ENCODE measurements at regions not wholly inside any gene's neighbourhood (a gene's known extent, or its start where the extent isn't known, plus 50 kb on each side); places are given as distances from the start of the nearest gene placed in this dataset.

- Histone ChIP-seq H3K79me2 (replicated peaks; ENCODE audit: insufficient read depth, low read length) (no peaks in the 10 kb centered on the region), H3K36me3 (ENCODE audit: insufficient read depth, low read length) (no peaks in the 10 kb centered on the region), H4K20me1 (ENCODE audit: insufficient read depth) (no peaks in the 10 kb centered on the region), H3K4me3 (ENCODE audit: low read length) (no peak overlapping the region), H3K27me3 (ENCODE audit: insufficient read depth, low read depth, low read length) (no peaks in the 10 kb centered on the region), H3K9me3 (ENCODE audit: low read length) (no peaks in the 10 kb centered on the region), H3K9ac (ENCODE audit: low read length) (no peak overlapping the region), H3K4me2 (ENCODE audit: low read length) (no peak overlapping the region), H3F3A (ENCODE audit: insufficient read depth, low read length, poor library complexity, severe bottlenecking) (no peaks in the 10 kb centered on the region), H2AFZ (ENCODE audit: low read depth, low read length) (no peak overlapping the region), H3K9me2 (ENCODE audit: insufficient read depth, low read length) (no peaks in the 10 kb centered on the region), H3K27ac (ENCODE audit: low read length) (no peak overlapping the region)
- TF ChIP-seq EZH2 (IDR thresholded peaks at IDR 0.05; ENCODE audit: borderline replicate concordance, insufficient read depth, low read length, poor library complexity, severe bottlenecking) = no peak
- no peak for TF ChIP-seq TAF1 (IDR thresholded peaks at IDR 0.05; ENCODE audit: low read depth)
- no peak for TF ChIP-seq SMC3 (conservative IDR thresholded peaks at IDR 0.05; ENCODE audit: poor library complexity)
- no peak for TF ChIP-seq EP300 (conservative IDR thresholded peaks at IDR 0.05; ENCODE audit: poor library complexity, severe bottlenecking)
- TF ChIP-seq MXI1 (conservative IDR thresholded peaks at IDR 0.05; ENCODE audit: poor library complexity, severe bottlenecking) = no peak
- no peak for TF ChIP-seq POLR2AphosphoS5 (IDR thresholded peaks at IDR 0.05)
- TF ChIP-seq, protein P1, sequence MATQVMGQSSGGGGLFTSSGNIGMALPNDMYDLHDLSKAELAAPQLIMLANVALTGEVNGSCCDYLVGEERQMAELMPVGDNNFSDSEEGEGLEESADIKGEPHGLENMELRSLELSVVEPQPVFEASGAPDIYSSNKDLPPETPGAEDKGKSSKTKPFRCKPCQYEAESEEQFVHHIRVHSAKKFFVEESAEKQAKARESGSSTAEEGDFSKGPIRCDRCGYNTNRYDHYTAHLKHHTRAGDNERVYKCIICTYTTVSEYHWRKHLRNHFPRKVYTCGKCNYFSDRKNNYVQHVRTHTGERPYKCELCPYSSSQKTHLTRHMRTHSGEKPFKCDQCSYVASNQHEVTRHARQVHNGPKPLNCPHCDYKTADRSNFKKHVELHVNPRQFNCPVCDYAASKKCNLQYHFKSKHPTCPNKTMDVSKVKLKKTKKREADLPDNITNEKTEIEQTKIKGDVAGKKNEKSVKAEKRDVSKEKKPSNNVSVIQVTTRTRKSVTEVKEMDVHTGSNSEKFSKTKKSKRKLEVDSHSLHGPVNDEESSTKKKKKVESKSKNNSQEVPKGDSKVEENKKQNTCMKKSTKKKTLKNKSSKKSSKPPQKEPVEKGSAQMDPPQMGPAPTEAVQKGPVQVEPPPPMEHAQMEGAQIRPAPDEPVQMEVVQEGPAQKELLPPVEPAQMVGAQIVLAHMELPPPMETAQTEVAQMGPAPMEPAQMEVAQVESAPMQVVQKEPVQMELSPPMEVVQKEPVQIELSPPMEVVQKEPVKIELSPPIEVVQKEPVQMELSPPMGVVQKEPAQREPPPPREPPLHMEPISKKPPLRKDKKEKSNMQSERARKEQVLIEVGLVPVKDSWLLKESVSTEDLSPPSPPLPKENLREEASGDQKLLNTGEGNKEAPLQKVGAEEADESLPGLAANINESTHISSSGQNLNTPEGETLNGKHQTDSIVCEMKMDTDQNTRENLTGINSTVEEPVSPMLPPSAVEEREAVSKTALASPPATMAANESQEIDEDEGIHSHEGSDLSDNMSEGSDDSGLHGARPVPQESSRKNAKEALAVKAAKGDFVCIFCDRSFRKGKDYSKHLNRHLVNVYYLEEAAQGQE (IDR thresholded peaks at IDR 0.05; ENCODE audit: borderline replicate concordance) = no peak
- TF ChIP-seq, protein P2, sequence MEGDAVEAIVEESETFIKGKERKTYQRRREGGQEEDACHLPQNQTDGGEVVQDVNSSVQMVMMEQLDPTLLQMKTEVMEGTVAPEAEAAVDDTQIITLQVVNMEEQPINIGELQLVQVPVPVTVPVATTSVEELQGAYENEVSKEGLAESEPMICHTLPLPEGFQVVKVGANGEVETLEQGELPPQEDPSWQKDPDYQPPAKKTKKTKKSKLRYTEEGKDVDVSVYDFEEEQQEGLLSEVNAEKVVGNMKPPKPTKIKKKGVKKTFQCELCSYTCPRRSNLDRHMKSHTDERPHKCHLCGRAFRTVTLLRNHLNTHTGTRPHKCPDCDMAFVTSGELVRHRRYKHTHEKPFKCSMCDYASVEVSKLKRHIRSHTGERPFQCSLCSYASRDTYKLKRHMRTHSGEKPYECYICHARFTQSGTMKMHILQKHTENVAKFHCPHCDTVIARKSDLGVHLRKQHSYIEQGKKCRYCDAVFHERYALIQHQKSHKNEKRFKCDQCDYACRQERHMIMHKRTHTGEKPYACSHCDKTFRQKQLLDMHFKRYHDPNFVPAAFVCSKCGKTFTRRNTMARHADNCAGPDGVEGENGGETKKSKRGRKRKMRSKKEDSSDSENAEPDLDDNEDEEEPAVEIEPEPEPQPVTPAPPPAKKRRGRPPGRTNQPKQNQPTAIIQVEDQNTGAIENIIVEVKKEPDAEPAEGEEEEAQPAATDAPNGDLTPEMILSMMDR (IDR thresholded peaks at IDR 0.05; ENCODE audit: poor library complexity, severe bottlenecking) = no peak
- TF ChIP-seq RAD21 (conservative IDR thresholded peaks at IDR 0.05) = no peak
Observed at GRCh38 chr4:138062929-138063328, 179.2 kb downstream of the SLC7A11 start.

- Histone ChIP-seq H3K27ac (ENCODE audit: low read length) (no peak overlapping the region), H3K9me2 (ENCODE audit: insufficient read depth, low read length) (no peaks in the 10 kb centered on the region), H3F3A (ENCODE audit: insufficient read depth, low read length, poor library complexity, severe bottlenecking) (no peaks in the 10 kb centered on the region), H4K20me1 (ENCODE audit: insufficient read depth) (no peaks in the 10 kb centered on the region), H3K79me2 (replicated peaks; ENCODE audit: insufficient read depth, low read length) (no peaks in the 10 kb centered on the region), H3K9me3 (ENCODE audit: low read length) (no peaks in the 10 kb centered on the region), H3K4me3 (ENCODE audit: low read length) (no peak overlapping the region), H3K36me3 (ENCODE audit: insufficient read depth, low read length) (no peaks in the 10 kb centered on the region), H3K9ac (ENCODE audit: low read length) (no peak overlapping the region), H3K4me2 (ENCODE audit: low read length) (no peak overlapping the region), H3K27me3 (ENCODE audit: insufficient read depth, low read depth, low read length) (no peaks in the 10 kb centered on the region), H2AFZ (ENCODE audit: low read depth, low read length) (no peak overlapping the region)
- no peak for TF ChIP-seq EZH2 (IDR thresholded peaks at IDR 0.05; ENCODE audit: borderline replicate concordance, insufficient read depth, low read length, poor library complexity, severe bottlenecking)
- no peak for TF ChIP-seq POLR2AphosphoS5 (IDR thresholded peaks at IDR 0.05)
- TF ChIP-seq SMC3 (conservative IDR thresholded peaks at IDR 0.05; ENCODE audit: poor library complexity) = no peak
- TF ChIP-seq MXI1 (conservative IDR thresholded peaks at IDR 0.05; ENCODE audit: poor library complexity, severe bottlenecking) = no peak
- TF ChIP-seq RAD21 (conservative IDR thresholded peaks at IDR 0.05) = no peak
- no peak for TF ChIP-seq EP300 (conservative IDR thresholded peaks at IDR 0.05; ENCODE audit: poor library complexity, severe bottlenecking)
- TF ChIP-seq TAF1 (IDR thresholded peaks at IDR 0.05; ENCODE audit: low read depth) = no peak
- TF ChIP-seq, protein P2 (IDR thresholded peaks at IDR 0.05; ENCODE audit: poor library complexity, severe bottlenecking) = no peak
- TF ChIP-seq, protein P1 (IDR thresholded peaks at IDR 0.05; ENCODE audit: borderline replicate concordance) = no peak
Observed at GRCh38 chr4:138056541-138056940, 185.6 kb downstream of the SLC7A11 start.
